Endothelial cell of hepatic sinusoid (primary cell): ENCODE measurements at regions not wholly inside any gene's neighbourhood (a gene's known extent, or its start where the extent isn't known, plus 50 kb on each side); places are given as distances from the start of the nearest gene placed in this dataset.

ENCODE experiments used
- in situ Hi-C: cut with HindIII; loops from 2 replicates; pipeline ENCODE4 v1.10.0; 2017; ENCODE audit warnings: low sequenced_read_pairs

DNA sequence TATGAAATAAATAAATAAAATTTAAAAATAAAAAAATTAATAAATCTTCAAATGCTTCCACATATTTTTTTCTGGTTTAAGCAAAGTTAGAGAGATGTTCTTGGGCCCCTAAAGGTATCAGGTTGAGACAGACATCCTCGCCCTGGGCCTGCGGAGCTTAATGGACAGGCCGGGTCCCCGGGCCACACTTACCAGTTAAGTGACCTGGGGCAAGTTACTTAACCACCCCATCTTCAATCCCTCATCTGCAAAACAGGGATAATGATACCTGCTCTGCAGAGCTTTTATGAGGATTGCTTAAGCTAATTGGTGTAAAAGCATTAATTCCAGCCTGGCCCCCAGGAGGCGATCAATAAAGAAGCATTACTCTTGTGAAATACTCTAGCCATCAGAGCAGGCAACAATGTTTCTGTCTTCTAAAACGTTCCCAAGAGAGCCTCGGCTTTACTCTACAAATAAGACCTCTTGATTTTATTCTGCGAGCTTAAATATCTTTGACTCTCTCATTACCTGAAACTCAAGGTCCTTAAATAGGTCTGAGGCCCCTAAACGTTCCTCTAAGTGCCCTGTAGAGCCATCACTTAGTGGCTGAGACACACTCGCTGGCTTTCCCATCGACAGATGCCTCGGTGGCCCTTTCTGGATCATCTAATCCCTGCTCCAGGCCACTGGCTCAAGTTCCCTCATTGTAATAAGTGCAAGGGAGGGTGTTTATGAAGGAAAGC is 81.1 kb upstream of the DIO3 start:
- in situ Hi-C loops, result no loop called here

DNA sequence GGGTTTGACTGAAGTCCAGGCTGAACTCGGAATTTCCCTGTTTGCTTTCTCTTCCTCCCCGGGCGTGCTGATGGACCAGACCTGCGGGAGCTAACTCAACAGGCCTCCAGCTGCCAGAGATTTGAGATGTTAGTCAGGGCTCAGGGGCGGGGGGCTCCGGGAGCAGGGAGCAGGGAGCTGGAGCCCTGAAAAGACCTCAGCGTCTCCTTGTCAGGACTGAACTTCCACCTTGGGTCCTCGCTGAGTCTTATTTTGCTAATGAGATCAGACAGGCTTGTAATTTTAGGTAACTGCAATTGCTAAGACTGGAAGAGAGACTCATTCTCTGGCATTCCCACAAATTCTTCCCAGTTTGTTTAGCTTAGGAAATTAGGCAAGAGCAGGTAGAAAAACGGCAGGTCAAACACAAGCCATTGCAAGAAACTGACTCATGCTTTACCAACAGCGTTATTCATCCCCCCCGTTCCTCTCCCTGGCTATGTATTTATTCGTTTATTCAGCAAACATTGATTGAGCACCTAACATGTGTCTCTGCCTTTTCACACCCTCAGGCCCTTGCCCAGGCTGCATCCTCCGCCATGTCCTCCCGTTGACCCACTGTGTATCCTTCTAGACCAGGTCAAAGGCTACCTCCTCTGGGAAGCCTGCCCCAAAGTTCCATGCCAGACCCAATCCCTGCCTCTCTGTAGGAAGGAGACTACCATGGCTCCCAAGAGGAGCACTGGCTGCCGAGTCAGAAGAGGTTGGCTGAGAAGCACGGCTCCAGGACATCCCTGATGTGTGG is 80.4 kb upstream of the DIO3 start:
- in situ Hi-C loops, result no loop called here

DNA sequence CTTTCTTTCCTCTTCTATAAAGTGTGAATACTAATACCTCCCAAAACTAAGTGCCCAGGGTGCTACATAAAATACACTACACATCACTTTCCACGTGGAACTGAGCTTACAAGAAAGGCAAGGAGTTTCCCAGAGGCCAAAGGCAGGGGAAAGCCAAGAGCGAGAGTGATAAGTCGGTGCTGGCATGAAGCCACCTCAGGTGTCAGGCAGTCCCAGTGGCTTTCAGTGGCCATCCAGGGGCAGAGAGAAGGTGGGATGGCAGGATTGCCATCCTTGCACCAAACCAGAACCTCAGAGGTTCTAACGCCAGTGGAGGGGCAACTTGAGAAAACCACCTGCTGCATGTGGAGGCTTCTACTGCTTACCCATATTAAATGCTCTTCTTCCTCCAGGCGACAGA is 79.7 kb upstream of the DIO3 start:
- in situ Hi-C loops, result no loop called here

DNA sequence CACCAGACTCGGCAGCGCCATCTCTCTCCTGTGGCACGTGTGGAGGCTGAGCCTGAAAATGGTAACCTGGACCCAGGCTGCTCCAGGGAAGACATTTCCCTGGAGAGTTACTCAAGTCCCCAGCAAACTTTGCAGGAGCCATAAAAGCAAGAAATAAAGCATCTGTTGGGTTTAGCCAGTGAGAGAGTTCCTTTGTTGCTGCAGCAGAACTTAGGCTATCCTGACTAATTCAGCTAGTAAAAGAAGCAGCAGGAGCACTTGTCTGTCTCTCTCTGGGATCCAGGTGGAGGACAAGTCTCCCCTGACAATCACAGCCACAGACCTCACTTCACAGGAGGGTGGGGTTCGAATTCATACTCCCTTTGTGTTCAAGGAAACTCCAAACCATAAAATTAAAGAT is 79.2 kb upstream of the DIO3 start:
- in situ Hi-C loops, result no loop called here

DNA sequence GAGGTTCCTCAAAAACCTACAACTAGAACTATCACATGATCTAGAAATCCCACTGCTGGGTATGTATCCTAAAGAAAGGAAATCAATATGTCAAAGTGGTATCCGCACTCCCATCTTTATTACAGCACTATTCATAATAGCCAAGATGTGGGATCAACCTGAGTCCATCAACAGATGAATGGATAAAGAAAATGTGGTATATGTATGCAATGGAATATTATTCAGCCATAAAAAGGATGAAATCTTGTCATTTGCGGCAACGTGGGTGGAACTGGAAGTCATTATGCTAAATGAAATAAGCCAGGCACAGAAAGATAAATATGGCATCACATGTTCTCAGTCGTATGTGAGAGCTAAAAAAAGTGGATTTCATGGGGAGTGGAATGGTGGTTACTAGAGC is 77.5 kb upstream of the DIO3 start:
- in situ Hi-C loops, result no loop called here

DNA sequence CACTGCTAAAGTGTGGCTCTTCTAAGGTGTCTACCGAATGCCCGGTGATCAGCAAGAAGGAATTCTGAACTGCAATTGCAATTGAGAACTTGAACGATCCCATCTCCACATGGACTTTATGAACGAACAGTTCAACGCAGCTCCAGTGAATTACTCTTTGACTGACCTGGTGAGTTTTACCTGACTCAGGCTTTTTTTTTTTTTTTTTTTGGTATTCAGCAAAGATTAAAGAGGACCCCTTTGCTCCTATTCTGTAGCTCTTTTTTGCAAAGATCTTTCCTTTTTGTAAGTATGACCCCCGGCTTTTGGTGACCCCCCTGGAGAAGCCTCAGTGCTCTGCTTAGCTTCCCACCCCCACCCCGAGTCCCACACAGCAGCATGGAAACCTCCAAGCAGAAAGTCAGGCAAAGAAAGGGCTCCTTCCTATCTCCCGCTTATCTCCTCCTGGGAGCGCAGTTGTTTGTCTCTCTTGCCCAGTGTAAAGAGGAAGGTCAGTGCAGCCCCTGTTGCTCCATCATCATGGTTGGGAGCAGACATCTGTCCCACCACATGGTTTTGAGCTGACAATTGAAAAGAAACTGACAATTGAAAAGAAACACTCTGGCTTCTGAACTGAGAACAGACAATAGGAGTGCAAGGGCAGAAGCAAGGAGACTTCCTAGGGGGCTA is 72.1 kb upstream of the DIO3 start:
- in situ Hi-C loops, result no loop called here

DNA sequence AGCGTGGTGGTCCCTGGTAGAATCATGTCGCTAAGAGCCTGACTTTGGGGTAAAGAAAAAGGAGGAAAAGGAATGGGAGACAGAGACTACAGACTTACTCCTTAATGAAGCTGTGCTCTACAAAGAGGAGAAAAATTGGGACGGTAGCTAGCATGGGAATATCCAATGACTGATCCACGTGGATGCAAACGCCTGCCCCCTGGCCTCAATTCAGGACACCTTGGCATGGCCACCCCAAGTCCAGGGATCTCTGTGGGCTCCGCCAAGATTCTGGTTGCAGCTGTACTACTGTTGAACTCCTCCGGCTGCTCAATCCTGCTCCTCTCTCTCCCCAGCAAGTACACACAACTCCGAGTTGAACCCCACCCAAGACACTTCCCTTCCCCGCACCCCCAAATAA is 70.5 kb upstream of the DIO3 start:
- in situ Hi-C loops, result no loop called here

DNA sequence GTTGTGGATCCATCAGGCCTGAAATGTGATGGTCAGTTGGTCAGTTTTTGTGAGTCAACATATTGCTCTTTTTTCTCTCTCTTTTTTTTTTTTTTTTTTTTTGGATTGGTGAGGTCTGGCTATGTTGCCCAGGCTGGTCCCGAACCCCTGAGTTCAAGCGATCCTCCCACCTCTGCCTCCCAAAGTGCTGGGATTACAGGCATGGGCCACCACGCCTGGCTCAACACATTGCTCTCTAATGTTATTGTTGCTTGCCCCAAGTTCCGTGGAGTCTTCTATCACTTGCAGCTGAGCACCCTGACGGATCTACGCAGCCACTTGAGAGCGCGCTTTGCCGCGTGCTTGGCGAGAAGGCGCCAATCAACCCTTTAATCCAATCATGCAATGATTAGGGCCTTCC is 69.5 kb upstream of the DIO3 start:
- in situ Hi-C loops, result no loop called here

DNA sequence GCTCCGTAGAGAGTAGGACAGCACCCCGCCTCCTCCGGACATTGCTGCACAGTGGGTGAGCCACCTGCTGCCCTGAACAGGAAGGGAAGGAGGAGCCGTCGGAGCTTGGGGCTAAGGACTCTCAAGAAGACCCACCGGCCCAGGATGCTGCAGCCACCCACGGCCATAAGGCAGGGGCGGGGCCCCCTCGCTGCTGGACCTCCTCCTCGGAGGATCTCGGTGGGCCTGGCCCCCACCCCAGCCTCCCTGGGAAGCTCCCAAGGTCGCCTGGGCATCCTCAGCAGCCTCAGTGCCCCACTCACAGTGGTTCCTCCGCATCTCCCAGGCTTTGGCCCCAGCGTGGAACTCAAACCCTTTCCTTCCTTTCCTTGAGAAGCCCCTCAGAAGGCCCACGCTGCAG is 68.6 kb upstream of the DIO3 start:
- in situ Hi-C loops, result no loop called here

DNA sequence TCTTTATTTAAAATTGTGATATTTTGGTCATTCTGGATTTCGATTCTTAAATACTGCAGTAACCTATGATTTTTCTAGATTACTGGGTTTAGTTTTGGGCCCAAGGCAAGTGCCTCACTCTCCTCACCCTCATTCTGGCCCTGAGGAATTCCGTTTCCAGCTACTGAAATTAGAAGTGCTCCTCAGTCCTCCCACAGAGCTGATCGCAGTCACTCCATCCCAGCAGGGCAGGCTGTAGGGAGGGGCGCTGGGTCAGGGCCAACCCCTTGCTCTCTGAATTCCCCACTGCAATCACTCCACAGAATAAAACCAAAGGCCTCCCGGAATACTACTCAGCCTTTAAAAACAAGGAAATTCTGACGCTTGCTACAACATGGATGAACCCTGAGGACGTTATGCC is 66.5 kb upstream of the DIO3 start:
- in situ Hi-C loops, result no loop called here

DNA sequence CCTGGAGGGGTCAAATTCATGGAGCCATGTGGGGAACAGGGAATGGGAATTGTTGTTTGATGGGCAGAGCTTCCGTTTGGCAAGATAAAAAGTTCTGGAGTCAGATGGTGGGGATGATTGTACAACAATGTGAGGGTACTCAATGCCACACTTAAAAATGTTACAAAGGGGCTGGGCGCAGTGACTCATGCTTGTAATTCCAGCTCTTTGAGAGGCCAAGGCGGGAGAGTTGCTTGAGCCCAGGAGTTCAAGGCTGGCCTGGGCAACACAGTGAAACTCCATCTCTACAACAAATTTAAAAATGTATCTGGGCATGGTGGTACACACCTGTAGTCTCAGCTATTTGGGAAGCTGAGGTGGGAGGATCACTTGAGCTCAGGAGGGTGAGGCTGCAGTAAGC is 66.0 kb upstream of the DIO3 start:
- in situ Hi-C loops, result no loop called here

DNA sequence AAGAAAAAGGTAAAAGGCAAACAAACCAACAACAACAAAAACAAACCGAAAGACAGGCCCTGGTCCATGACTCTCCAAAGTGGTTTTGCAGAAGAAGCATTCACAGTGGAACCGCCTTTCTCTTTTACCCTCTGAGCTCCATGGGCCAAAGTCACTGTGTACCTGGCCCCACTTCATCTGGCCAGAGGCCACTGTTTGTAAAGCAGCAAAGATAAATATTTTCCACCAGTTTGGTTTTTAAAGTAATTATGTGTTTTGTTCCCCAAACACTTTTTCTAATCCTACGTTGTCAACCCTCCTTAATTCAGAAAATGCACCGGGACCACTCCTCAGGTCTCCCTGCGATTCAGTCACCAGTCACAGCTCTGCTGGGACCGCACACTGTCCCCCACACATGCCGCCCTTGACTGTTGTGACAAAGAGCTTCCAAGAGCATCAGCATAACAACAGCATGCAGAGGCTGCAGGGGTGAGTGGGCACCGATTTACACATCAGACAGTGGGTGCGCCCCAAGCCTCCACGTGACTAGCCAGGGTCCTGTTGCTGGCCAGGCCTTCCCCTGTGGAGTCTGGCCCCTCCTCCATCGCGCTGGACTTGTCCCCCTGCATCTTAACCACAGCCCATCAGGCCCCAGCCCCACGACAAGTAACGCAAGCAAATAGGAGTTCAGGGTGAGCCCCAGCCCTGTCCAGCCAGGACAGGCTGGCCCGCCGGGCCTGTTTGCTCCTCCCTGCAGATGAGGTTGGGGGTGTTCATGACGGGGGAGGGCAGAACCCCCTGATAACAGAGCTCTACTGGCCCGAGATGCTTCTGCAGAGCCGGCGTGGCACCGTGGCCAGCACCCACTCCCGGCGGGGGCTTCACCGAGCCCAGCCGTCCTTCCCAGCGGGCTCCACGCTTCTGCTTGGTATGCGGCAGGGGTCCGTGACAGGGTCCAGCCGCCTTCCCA is 65.2 kb upstream of the DIO3 start:
- in situ Hi-C loops, result no loop called here

DNA sequence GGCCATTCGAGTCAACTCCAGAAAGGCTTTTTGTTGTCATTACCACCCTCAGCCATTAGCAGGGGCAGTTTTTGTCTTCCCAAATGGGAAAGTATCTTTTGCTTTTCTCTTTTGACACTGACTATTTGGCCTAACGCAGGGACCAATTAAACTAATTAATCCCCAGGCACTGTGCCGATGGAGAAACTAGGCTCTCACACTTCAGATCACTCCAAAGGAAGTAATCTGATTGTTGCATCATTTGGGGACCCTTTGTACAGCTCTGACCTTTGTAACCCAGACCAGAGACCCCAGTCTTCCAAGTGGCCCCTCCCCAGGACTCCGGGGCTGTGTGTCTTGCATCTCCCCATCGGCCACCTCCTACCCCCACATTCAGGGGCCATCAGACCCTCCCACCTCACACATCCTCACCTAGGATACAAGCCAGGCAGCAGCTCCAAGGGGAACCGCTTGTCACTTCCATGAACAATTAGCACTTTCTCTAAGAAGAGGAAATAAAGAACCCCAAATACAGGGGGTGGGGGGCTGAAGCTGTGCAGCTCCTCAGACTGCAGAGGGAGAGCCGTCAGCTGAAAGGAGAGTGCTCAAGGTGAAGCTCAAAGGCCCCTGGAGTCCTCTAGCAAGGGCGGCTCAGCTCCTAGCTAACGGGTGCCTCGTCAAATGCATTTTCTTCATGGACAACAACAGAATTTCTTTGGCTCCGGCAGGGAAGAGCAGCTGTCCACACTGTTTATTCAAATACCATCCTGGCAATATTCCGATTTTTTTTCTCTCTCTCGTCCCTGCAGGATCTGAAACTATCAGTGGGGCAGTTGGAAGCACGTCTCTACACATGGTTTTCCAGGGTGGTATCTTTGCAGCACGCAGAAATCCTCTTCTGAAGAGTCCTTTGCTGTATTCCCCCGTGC is 64.3 kb upstream of the DIO3 start:
- in situ Hi-C loops, result no loop called here

DNA sequence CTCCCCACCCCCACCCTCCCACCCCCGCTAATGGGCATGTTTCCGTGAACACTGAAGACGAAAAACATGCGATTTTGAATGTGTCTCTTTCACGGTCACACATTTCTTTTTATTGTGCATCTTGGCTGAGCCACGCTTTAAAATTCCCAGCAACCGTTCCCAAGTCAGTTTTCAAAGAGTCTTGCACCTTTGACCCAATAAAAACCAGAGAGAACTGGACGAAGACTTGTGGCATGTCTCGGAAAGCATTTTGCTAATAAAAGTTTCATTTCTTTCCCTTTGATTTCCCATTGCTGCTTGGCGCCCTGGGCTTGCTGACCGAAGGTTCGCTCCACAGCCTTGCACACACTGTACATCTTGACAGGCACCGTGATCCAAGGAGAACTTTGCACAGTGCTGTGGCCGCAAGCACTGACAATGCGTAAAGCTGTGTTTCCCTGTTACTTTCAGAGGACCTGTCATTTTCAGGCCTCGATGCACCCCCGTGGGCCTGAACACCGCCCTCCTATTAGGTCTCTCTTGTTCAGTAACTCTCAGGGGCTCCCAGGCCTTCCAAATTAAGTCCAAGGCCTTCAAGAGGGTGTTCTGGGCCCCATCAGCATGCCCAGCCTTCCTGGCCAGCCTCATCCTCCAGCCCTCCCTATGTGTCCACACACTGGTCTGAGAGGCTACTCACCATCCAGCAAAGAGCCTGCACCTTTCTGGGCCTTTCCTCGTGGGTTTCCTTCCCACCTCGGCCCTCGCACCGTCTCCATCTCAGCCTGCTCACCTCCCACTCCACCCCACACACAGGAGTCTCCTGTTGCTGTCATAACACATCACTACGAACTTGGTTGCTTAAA is 63.4 kb upstream of the DIO3 start:
- in situ Hi-C loops, result no loop called here

DNA sequence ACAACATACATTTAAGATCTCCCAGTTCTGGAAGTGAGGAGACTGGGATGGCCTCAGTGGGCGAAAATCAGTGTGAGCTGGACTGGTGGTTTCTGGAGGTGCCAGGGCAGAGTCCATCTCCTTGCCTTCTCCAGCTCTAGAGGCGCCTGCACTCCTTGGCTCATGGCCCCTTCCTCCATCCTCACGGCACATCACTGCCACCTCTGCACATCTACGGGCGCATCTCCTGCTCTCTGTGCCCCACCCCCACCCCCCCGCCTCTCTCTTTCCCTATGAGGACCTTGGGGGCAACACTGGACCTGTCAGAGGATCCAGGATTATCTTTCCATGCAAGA is 62.8 kb upstream of the DIO3 start:
- in situ Hi-C loops, result no loop called here

DNA sequence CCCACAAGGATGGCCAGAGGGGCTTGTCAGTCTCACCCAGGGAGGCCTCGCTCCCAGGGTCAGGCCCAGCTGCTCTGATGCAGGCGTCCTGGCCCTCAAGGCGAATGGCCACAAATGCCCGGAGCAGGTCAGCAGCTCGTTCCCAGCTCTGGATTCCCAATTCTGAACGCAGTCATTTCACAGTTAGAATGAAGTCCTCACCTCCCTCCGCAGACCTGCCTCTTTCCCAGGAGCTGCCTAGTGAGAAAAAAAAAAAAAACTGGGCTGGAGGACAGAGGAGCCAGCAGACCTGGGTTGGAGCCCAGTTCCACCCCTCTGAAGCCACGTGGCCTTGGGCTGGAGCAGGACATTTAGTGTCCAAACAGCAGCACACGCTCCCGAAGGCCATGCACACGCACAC is 62.2 kb upstream of the DIO3 start:
- in situ Hi-C loops, result no loop called here

DNA sequence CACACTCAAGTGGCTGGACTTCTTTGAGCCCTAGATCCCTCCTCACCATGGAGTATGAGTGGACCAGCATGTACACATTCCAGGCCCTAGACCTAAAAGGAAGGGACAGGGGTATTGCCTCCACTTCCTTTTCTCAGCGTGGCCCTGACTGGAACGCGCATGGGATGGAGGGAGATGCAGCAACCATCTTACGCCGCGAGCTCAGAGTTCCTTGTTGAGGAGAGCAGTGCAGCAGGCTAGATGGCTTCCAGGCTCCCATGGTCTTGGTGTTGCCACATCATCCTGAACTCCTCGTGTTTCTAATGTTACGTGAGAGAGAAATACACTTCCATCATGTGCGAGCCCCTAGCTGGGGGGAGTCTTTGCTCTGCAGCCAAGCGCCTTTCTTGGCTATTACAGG is 61.8 kb upstream of the DIO3 start:
- in situ Hi-C loops, result no loop called here

DNA sequence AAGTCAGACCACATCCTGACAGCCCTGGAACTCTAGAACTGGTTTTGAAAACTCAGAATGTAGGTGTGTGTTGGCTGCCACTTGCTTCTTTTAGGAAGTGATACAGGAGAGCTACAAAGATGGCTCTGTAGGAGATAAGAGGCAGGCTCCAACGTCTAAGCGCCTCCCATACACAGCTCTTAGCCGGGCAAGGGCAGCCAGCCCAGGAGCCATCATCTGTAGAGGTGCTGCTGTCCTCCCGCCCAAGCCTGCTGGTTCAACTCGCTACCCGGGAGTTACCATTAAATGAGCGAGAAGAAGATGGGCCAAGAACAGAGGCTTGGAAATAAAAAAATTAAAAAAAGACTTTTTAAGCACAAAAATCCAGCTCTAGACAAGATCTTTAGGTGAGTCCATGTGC is 61.2 kb upstream of the DIO3 start:
- in situ Hi-C loops, result loop anchor here (10.0 kb wide), 2 partner anchors 55 to 245 kb away; no protein-coding TSS in a partner anchor

DNA sequence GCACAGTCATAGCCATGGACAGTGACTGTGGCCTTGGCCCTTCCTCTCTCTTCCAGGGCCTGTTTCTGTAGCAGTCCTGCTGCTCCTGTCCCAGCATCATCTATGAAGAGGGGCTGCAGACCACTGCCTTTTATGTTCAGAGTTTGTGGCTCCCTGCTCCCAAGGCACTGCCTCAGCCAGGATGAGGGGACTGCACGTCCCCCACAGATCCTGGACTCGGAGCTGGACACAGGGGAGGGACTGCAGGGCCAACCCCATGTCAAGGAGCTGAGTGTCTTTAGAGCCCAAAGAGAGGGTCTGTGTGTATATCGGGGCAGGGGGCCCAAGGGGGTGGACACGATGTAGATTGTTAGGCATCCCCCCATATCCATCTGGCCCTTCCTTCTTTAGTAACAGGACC is 60.6 kb upstream of the DIO3 start:
- in situ Hi-C loops, result loop anchor here (10.0 kb wide), 2 partner anchors 54 to 246 kb away; no protein-coding TSS in a partner anchor
